WTC11 (cell line): ENCODE measurements at regions not wholly inside any gene's neighbourhood (a gene's known extent, or its start where the extent isn't known, plus 50 kb on each side); places are given as distances from the start of the nearest gene placed in this dataset.

Source experiments
- ESRRA ChIP-seq: sonication (generic); formaldehyde crosslinking; IDR thresholded peaks from 2 replicates; pipeline ENCODE4 v1.8.1; 2022; ENCODE audit warnings: mild to moderate bottlenecking, missing genetic modification reagents, borderline replicate concordance
- IRF2 ChIP-seq: sonication (generic); formaldehyde crosslinking; IDR thresholded peaks from 2 replicates; pipeline ENCODE4 v1.8.0; 2022; ENCODE audit warnings: low read depth, missing genetic modification reagents, borderline replicate concordance
- NR3C1 ChIP-seq: sonication (generic); formaldehyde crosslinking; conservative IDR thresholded peaks from 2 replicates; pipeline ENCODE4 v1.8.1; 2023; ENCODE audit warnings: low read depth, mild to moderate bottlenecking, missing genetic modification reagents
- TF ChIP-seq, protein P1 (sequence below): fragments of 200-600 bp; IDR thresholded peaks from 2 replicates; pipeline ENCODE4 v1.8.0; 2022; ENCODE audit warnings: antibody characterized with exemption
- TF ChIP-seq, protein P2 (sequence below): sonication (generic); formaldehyde crosslinking; IDR thresholded peaks from 2 replicates; pipeline ENCODE4 v1.8.1; 2023; ENCODE audit warnings: mild to moderate bottlenecking, moderate library complexity, missing genetic modification reagents
- TF ChIP-seq, protein P3 (sequence below): sonication (generic); formaldehyde crosslinking; IDR thresholded peaks from 2 replicates; pipeline ENCODE4 v1.8.1; 2022; ENCODE audit warnings: low read depth, missing genetic modification reagents, borderline replicate concordance
- TF ChIP-seq, protein P4 (sequence below): sonication (generic); formaldehyde crosslinking; IDR thresholded peaks from 2 replicates; pipeline ENCODE4 v1.8.1; 2022; ENCODE audit warnings: low read depth, mild to moderate bottlenecking, moderate library complexity, missing genetic modification reagents, borderline replicate concordance
- TF ChIP-seq, protein P5 (sequence below): sonication (generic); formaldehyde crosslinking; IDR thresholded peaks from 2 replicates; pipeline ENCODE4 v1.8.0; 2022; ENCODE audit warnings: mild to moderate bottlenecking, missing genetic modification reagents

DNA sequence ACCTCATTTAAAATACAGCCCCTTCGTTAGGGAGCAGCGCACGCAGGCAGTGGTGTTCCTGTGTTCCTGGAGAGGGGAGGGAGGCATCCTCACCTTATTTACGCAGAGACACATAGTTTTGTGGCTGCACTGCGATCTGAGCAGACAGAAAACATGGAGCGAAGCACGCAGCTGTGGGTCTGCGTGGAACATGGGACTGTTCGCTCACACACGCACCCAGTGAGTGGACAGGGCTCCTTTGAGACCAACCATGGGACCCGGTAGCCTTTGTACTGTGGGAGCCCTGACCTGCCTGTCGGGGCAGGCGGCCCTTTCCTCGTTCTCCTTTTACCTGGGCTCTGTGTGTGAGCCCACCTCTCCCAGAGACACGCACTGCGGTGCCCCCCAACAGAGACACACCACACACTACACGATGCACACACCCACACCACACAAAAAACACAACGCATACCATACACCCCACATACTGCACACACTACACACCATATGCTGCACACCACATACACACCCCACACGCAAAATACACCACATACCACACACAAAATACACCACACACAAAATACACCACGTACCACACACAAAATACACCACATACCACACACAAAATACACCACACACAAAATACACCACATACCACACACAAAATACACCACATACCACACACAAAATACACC, 1245.7 kb downstream of the BRD1 start:
- TF ChIP-seq, protein P1, sequence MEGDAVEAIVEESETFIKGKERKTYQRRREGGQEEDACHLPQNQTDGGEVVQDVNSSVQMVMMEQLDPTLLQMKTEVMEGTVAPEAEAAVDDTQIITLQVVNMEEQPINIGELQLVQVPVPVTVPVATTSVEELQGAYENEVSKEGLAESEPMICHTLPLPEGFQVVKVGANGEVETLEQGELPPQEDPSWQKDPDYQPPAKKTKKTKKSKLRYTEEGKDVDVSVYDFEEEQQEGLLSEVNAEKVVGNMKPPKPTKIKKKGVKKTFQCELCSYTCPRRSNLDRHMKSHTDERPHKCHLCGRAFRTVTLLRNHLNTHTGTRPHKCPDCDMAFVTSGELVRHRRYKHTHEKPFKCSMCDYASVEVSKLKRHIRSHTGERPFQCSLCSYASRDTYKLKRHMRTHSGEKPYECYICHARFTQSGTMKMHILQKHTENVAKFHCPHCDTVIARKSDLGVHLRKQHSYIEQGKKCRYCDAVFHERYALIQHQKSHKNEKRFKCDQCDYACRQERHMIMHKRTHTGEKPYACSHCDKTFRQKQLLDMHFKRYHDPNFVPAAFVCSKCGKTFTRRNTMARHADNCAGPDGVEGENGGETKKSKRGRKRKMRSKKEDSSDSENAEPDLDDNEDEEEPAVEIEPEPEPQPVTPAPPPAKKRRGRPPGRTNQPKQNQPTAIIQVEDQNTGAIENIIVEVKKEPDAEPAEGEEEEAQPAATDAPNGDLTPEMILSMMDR = no peak
- TF ChIP-seq NR3C1 (no peak), IRF2 (no peak), ESRRA (CRISPR knock-in tag) (no peak)
- TF ChIP-seq, protein P2, sequence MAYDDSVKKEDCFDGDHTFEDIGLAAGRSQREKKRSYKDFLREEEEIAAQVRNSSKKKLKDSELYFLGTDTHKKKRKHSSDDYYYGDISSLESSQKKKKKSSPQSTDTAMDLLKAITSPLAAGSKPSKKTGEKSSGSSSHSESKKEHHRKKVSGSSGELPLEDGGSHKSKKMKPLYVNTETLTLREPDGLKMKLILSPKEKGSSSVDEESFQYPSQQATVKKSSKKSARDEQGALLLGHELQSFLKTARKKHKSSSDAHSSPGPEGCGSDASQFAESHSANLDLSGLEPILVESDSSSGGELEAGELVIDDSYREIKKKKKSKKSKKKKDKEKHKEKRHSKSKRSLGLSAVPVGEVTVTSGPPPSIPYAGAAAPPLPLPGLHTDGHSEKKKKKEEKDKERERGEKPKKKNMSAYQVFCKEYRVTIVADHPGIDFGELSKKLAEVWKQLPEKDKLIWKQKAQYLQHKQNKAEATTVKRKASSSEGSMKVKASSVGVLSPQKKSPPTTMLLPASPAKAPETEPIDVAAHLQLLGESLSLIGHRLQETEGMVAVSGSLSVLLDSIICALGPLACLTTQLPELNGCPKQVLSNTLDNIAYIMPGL (CRISPR knock-in tag) = no peak
- TF ChIP-seq, protein P3, sequence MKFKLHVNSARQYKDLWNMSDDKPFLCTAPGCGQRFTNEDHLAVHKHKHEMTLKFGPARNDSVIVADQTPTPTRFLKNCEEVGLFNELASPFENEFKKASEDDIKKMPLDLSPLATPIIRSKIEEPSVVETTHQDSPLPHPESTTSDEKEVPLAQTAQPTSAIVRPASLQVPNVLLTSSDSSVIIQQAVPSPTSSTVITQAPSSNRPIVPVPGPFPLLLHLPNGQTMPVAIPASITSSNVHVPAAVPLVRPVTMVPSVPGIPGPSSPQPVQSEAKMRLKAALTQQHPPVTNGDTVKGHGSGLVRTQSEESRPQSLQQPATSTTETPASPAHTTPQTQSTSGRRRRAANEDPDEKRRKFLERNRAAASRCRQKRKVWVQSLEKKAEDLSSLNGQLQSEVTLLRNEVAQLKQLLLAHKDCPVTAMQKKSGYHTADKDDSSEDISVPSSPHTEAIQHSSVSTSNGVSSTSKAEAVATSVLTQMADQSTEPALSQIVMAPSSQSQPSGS = no peak
- TF ChIP-seq, protein P4, sequence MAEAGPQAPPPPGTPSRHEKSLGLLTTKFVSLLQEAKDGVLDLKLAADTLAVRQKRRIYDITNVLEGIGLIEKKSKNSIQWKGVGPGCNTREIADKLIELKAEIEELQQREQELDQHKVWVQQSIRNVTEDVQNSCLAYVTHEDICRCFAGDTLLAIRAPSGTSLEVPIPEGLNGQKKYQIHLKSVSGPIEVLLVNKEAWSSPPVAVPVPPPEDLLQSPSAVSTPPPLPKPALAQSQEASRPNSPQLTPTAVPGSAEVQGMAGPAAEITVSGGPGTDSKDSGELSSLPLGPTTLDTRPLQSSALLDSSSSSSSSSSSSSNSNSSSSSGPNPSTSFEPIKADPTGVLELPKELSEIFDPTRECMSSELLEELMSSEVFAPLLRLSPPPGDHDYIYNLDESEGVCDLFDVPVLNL = no peak
- TF ChIP-seq, protein P5, sequence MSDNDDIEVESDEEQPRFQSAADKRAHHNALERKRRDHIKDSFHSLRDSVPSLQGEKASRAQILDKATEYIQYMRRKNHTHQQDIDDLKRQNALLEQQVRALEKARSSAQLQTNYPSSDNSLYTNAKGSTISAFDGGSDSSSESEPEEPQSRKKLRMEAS (CRISPR knock-in tag) = no peak
